HepG2 (cell line): ENCODE measurements at regions not wholly inside any gene's neighbourhood (a gene's known extent, or its start where the extent isn't known, plus 50 kb on each side); places are given as distances from the start of the nearest gene placed in this dataset.

Experiments
- MAFF ChIP-seq: IDR thresholded peaks from 2 replicates; pipeline ENCODE4 v1.6.1; 2011; ENCODE audit warnings: low read depth, low read length, improper control_type of control experiment
- TF ChIP-seq, protein P1 (sequence below): sonication (generic); formaldehyde crosslinking; IDR thresholded peaks from one replicate; pipeline ENCODE4 v1.5.1; 2020; ENCODE audit warnings: mild to moderate bottlenecking, missing genetic modification reagents; ENCODE audit errors: not compliant biosample characterization
- TF ChIP-seq, protein P2 (sequence below): sonication (generic); formaldehyde crosslinking; IDR thresholded peaks from 2 replicates; pipeline ENCODE4 v1.5.0; 2020; ENCODE audit warnings: mild to moderate bottlenecking, missing genetic modification reagents

DNA sequence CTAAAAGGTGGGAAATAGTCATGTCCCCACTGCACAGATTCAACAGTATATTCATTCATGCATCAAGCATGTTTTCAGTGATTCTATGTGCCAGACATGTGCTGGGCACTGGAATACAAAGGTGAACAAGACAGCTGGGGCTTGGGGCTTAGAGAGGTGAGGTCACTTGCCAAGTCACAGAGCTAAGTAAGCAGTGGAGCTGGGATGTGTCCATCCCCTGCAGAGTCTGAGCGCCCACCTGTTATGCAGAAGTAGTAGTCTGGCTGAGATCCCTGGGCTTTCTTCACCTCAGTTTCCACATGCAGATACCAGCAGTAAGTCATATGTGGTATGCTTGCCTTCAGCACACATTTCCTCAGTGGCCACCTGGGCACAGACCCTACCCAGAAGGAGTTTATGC is 263.8 kb downstream of the DHX35 start (continued):
- TF ChIP-seq, protein P1, sequence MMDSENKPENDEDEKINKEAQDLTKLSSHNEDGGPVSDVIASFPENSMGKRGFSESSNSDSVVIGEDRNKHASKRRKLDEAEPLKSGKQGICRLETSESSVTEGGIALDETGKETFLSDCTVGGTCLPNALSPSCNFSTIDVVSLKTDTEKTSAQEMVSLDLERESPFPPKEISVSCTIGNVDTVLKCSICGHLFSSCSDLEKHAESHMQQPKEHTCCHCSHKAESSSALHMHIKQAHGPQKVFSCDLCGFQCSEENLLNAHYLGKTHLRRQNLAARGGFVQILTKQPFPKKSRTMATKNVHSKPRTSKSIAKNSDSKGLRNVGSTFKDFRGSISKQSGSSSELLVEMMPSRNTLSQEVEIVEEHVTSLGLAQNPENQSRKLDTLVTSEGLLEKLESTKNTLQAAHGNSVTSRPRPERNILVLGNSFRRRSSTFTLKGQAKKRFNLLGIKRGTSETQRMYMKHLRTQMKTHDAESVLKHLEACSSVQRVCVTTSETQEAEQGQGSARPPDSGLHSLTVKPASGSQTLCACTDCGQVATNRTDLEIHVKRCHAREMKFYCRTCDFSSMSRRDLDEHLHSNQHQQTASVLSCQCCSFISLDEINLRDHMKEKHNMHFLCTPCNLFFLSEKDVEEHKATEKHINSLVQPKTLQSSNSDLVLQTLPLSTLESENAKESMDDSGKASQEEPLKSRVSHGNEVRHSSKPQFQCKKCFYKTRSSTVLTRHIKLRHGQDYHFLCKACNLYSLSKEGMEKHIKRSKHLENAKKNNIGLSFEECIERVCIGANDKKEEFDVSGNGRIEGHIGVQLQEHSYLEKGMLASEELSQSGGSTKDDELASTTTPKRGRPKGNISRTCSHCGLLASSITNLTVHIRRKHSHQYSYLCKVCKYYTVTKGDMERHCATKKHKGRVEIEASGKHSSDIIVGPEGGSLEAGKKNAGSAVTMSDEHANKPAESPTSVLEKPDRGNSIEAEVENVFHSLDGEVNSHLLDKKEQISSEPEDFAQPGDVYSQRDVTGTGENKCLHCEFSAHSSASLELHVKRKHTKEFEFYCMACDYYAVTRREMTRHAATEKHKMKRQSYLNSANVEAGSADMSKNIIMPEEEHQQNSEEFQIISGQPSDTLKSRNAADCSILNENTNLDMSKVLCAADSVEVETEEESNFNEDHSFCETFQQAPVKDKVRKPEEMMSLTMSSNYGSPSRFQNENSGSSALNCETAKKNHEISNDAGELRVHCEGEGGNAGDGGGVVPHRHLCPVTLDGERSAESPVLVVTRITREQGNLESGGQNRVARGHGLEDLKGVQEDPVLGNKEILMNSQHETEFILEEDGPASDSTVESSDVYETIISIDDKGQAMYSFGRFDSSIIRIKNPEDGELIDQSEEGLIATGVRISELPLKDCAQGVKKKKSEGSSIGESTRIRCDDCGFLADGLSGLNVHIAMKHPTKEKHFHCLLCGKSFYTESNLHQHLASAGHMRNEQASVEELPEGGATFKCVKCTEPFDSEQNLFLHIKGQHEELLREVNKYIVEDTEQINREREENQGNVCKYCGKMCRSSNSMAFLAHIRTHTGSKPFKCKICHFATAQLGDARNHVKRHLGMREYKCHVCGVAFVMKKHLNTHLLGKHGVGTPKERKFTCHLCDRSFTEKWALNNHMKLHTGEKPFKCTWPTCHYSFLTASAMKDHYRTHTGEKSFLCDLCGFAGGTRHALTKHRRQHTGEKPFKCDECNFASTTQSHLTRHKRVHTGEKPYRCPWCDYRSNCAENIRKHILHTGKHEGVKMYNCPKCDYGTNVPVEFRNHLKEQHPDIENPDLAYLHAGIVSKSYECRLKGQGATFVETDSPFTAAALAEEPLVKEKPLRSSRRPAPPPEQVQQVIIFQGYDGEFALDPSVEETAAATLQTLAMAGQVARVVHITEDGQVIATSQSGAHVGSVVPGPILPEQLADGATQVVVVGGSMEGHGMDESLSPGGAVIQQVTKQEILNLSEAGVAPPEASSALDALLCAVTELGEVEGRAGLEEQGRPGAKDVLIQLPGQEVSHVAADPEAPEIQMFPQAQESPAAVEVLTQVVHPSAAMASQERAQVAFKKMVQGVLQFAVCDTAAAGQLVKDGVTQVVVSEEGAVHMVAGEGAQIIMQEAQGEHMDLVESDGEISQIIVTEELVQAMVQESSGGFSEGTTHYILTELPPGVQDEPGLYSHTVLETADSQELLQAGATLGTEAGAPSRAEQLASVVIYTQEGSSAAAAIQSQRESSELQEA, result no peak
- no peak for TF ChIP-seq MAFF
- TF ChIP-seq, protein P2, sequence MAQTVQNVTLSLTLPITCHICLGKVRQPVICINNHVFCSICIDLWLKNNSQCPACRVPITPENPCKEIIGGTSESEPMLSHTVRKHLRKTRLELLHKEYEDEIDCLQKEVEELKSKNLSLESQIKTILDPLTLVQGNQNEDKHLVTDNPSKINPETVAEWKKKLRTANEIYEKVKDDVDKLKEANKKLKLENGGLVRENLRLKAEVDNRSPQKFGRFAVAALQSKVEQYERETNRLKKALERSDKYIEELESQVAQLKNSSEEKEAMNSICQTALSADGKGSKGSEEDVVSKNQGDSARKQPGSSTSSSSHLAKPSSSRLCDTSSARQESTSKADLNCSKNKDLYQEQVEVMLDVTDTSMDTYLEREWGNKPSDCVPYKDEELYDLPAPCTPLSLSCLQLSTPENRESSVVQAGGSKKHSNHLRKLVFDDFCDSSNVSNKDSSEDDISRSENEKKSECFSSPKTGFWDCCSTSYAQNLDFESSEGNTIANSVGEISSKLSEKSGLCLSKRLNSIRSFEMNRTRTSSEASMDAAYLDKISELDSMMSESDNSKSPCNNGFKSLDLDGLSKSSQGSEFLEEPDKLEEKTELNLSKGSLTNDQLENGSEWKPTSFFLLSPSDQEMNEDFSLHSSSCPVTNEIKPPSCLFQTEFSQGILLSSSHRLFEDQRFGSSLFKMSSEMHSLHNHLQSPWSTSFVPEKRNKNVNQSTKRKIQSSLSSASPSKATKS (CRISPR knock-in tag), result no peak
- TF ChIP-seq, all 625 proteins: peak for 0
